ENCODE measurements at regions not wholly inside any gene's neighbourhood (a gene's known extent, or its start where the extent isn't known, plus 50 kb on each side); places are given as distances from the start of the nearest gene placed in this dataset.
"Not testable (repeated sequence)": the region's sequence is repeated elsewhere in the genome, so short reads cannot be mapped to it uniquely, and the experiment has no call there.

GRCh38 chr4:19566041-19566440 is 685.7 kb upstream of the SLIT2 start:
- Histone ChIP-seq H3K36me3 (ENCODE audit: control insufficient read depth in 2 of 2, insufficient read depth in 2 of 2, low read length in 2 of 2) (no peaks in the 10 kb centered on the region), H3K9ac (ENCODE audit: low read depth in 1 of 2, low read length in 2 of 2) (no peak overlapping the region), H3K4me1 (ENCODE audit: control insufficient read depth in 2 of 2, insufficient read depth in 2 of 2, low read length in 2 of 2) (no peaks in the 10 kb centered on the region), H3K9me3 (ENCODE audit: control insufficient read depth in 2 of 2, low read length in 2 of 2) (no peaks in the 10 kb centered on the region), H3K4me3 (ENCODE audit: low read length in 2 of 2) (no peak overlapping the region), H3K27ac (ENCODE audit: low read depth in 2 of 2, low read length in 2 of 2) (no peak overlapping the region), H3K27me3 (ENCODE audit: control insufficient read depth in 2 of 2, insufficient read depth in 2 of 2, low read length in 2 of 2) (no peaks in the 10 kb centered on the region)

- H3K9me3 ChIP-seq (ENCODE audit: control insufficient read depth in 2 of 2, low read length in 2 of 2) = no peaks in the 10 kb centered on the region
- H3K4me3 ChIP-seq (ENCODE audit: low read length in 2 of 2) = no peak overlapping the region
- H3K27me3 ChIP-seq (ENCODE audit: control insufficient read depth in 2 of 2, insufficient read depth in 2 of 2, low read length in 2 of 2) = no peaks in the 10 kb centered on the region
- H3K4me1 ChIP-seq (ENCODE audit: control insufficient read depth in 2 of 2, insufficient read depth in 2 of 2, low read length in 2 of 2) = no peaks in the 10 kb centered on the region
- no peak overlapping the region for H3K27ac ChIP-seq (ENCODE audit: low read depth in 2 of 2, low read length in 2 of 2)
- H3K9ac ChIP-seq (ENCODE audit: low read depth in 1 of 2, low read length in 2 of 2) = no peak overlapping the region
- no peaks in the 10 kb centered on the region for H3K36me3 ChIP-seq (ENCODE audit: control insufficient read depth in 2 of 2, insufficient read depth in 2 of 2, low read length in 2 of 2)
These were observed 689.2 kb upstream of the SLIT2 start for GRCh38 chr4:19562456-19562855.

- Histone ChIP-seq H3K9ac (ENCODE audit: low read depth in 1 of 2, low read length in 2 of 2) (no peak overlapping the region), H3K9me3 (ENCODE audit: control insufficient read depth in 2 of 2, low read length in 2 of 2) (no peaks in the 10 kb centered on the region), H3K27ac (ENCODE audit: low read depth in 2 of 2, low read length in 2 of 2) (no peak overlapping the region), H3K4me1 (ENCODE audit: control insufficient read depth in 2 of 2, insufficient read depth in 2 of 2, low read length in 2 of 2) (no peaks in the 10 kb centered on the region), H3K36me3 (ENCODE audit: control insufficient read depth in 2 of 2, insufficient read depth in 2 of 2, low read length in 2 of 2) (no peaks in the 10 kb centered on the region), H3K4me3 (ENCODE audit: low read length in 2 of 2) (no peak overlapping the region), H3K27me3 (ENCODE audit: control insufficient read depth in 2 of 2, insufficient read depth in 2 of 2, low read length in 2 of 2) (no peaks in the 10 kb centered on the region)
These were observed 694.5 kb upstream of the SLIT2 start for GRCh38 chr4:19557161-19557560.

GRCh38 chr4:19556276-19556675 is 695.4 kb upstream of the SLIT2 start:
- H3K36me3 ChIP-seq (ENCODE audit: control insufficient read depth in 2 of 2, insufficient read depth in 2 of 2, low read length in 2 of 2); H3K9ac ChIP-seq (ENCODE audit: low read depth in 1 of 2, low read length in 2 of 2); H3K9me3 ChIP-seq (ENCODE audit: control insufficient read depth in 2 of 2, low read length in 2 of 2); H3K27ac ChIP-seq (ENCODE audit: low read depth in 2 of 2, low read length in 2 of 2); H3K4me3 ChIP-seq (ENCODE audit: low read length in 2 of 2); H3K27me3 ChIP-seq (ENCODE audit: control insufficient read depth in 2 of 2, insufficient read depth in 2 of 2, low read length in 2 of 2); H3K4me1 ChIP-seq (ENCODE audit: control insufficient read depth in 2 of 2, insufficient read depth in 2 of 2, low read length in 2 of 2): not testable (repeated sequence)

- Histone ChIP-seq H3K9me3 (ENCODE audit: control insufficient read depth in 2 of 2, low read length in 2 of 2) (no peaks in the 10 kb centered on the region), H3K9ac (ENCODE audit: low read depth in 1 of 2, low read length in 2 of 2) (no peak overlapping the region), H3K36me3 (ENCODE audit: control insufficient read depth in 2 of 2, insufficient read depth in 2 of 2, low read length in 2 of 2) (no peaks in the 10 kb centered on the region), H3K4me3 (ENCODE audit: low read length in 2 of 2) (no peak overlapping the region), H3K27ac (ENCODE audit: low read depth in 2 of 2, low read length in 2 of 2) (no peak overlapping the region), H3K27me3 (ENCODE audit: control insufficient read depth in 2 of 2, insufficient read depth in 2 of 2, low read length in 2 of 2) (no peaks in the 10 kb centered on the region), H3K4me1 (ENCODE audit: control insufficient read depth in 2 of 2, insufficient read depth in 2 of 2, low read length in 2 of 2) (no peaks in the 10 kb centered on the region)
These were observed 704.2 kb upstream of the SLIT2 start for GRCh38 chr4:19547463-19547862.

- H3K9me3 ChIP-seq (ENCODE audit: control insufficient read depth in 2 of 2, low read length in 2 of 2) = no peaks in the 10 kb centered on the region
These were observed 707.1 kb upstream of the SLIT2 start for GRCh38 chr4:19544446-19545125.

GRCh38 chr4:19540859-19541540 is 710.7 kb upstream of the SLIT2 start:
- H3K9ac ChIP-seq (ENCODE audit: low read depth in 1 of 2, low read length in 2 of 2) = no peak overlapping the region
- H3K9me3 ChIP-seq (ENCODE audit: control insufficient read depth in 2 of 2, low read length in 2 of 2) = no peaks in the 10 kb centered on the region
- no peak overlapping the region for H3K4me3 ChIP-seq (ENCODE audit: low read length in 2 of 2)
- H3K27me3 ChIP-seq (ENCODE audit: control insufficient read depth in 2 of 2, insufficient read depth in 2 of 2, low read length in 2 of 2) = no peaks in the 10 kb centered on the region
- H3K36me3 ChIP-seq (ENCODE audit: control insufficient read depth in 2 of 2, insufficient read depth in 2 of 2, low read length in 2 of 2) = no peaks in the 10 kb centered on the region
- no peaks in the 10 kb centered on the region for H3K4me1 ChIP-seq (ENCODE audit: control insufficient read depth in 2 of 2, insufficient read depth in 2 of 2, low read length in 2 of 2)
- no peak overlapping the region for H3K27ac ChIP-seq (ENCODE audit: low read depth in 2 of 2, low read length in 2 of 2)

More at GRCh38 chr4:19544446-19545125, 707.1 kb upstream of the SLIT2 start:
- H3K27ac ChIP-seq (ENCODE audit: low read depth in 2 of 2, low read length in 2 of 2) = no peak overlapping the region
- no peak overlapping the region for H3K4me3 ChIP-seq (ENCODE audit: low read length in 2 of 2)
- no peaks in the 10 kb centered on the region for H3K4me1 ChIP-seq (ENCODE audit: control insufficient read depth in 2 of 2, insufficient read depth in 2 of 2, low read length in 2 of 2)
- H3K36me3 ChIP-seq (ENCODE audit: control insufficient read depth in 2 of 2, insufficient read depth in 2 of 2, low read length in 2 of 2) = no peaks in the 10 kb centered on the region
- no peaks in the 10 kb centered on the region for H3K27me3 ChIP-seq (ENCODE audit: control insufficient read depth in 2 of 2, insufficient read depth in 2 of 2, low read length in 2 of 2)
- no peak overlapping the region for H3K9ac ChIP-seq (ENCODE audit: low read depth in 1 of 2, low read length in 2 of 2)

- Histone ChIP-seq H3K9ac (ENCODE audit: low read depth in 1 of 2, low read length in 2 of 2) (no peak overlapping the region), H3K36me3 (ENCODE audit: control insufficient read depth in 2 of 2, insufficient read depth in 2 of 2, low read length in 2 of 2) (no peaks in the 10 kb centered on the region), H3K27me3 (ENCODE audit: control insufficient read depth in 2 of 2, insufficient read depth in 2 of 2, low read length in 2 of 2) (no peaks in the 10 kb centered on the region), H3K4me3 (ENCODE audit: low read length in 2 of 2) (no peak overlapping the region), H3K27ac (ENCODE audit: low read depth in 2 of 2, low read length in 2 of 2) (no peak overlapping the region), H3K4me1 (ENCODE audit: control insufficient read depth in 2 of 2, insufficient read depth in 2 of 2, low read length in 2 of 2) (no peaks in the 10 kb centered on the region), H3K9me3 (ENCODE audit: control insufficient read depth in 2 of 2, low read length in 2 of 2) (no peaks in the 10 kb centered on the region)
These were observed 712.5 kb upstream of the SLIT2 start for GRCh38 chr4:19539201-19539600.

GRCh38 chr4:19534159-19534558 is 717.5 kb upstream of the SLIT2 start:
- no peaks in the 10 kb centered on the region for H3K9me3 ChIP-seq (ENCODE audit: control insufficient read depth in 2 of 2, low read length in 2 of 2)
- no peaks in the 10 kb centered on the region for H3K36me3 ChIP-seq (ENCODE audit: control insufficient read depth in 2 of 2, insufficient read depth in 2 of 2, low read length in 2 of 2)
- no peaks in the 10 kb centered on the region for H3K4me1 ChIP-seq (ENCODE audit: control insufficient read depth in 2 of 2, insufficient read depth in 2 of 2, low read length in 2 of 2)
- H3K4me3 ChIP-seq (ENCODE audit: low read length in 2 of 2) = no peak overlapping the region
- no peak overlapping the region for H3K9ac ChIP-seq (ENCODE audit: low read depth in 1 of 2, low read length in 2 of 2)
- H3K27ac ChIP-seq (ENCODE audit: low read depth in 2 of 2, low read length in 2 of 2) = no peak overlapping the region
- no peaks in the 10 kb centered on the region for H3K27me3 ChIP-seq (ENCODE audit: control insufficient read depth in 2 of 2, insufficient read depth in 2 of 2, low read length in 2 of 2)

- Histone ChIP-seq H3K9ac (ENCODE audit: low read depth in 1 of 2, low read length in 2 of 2) (no peak overlapping the region), H3K27me3 (ENCODE audit: control insufficient read depth in 2 of 2, insufficient read depth in 2 of 2, low read length in 2 of 2) (no peaks in the 10 kb centered on the region), H3K4me1 (ENCODE audit: control insufficient read depth in 2 of 2, insufficient read depth in 2 of 2, low read length in 2 of 2) (no peaks in the 10 kb centered on the region), H3K9me3 (ENCODE audit: control insufficient read depth in 2 of 2, low read length in 2 of 2) (no peaks in the 10 kb centered on the region), H3K27ac (ENCODE audit: low read depth in 2 of 2, low read length in 2 of 2) (no peak overlapping the region), H3K4me3 (ENCODE audit: low read length in 2 of 2) (no peak overlapping the region), H3K36me3 (ENCODE audit: control insufficient read depth in 2 of 2, insufficient read depth in 2 of 2, low read length in 2 of 2) (no peaks in the 10 kb centered on the region)
These were observed 719.5 kb upstream of the SLIT2 start for GRCh38 chr4:19531906-19532848.

Data from mucosa of rectum (tissue), 2 donors.